ENCODE measurements at regions not wholly inside any gene's neighbourhood (a gene's known extent, or its start where the extent isn't known, plus 50 kb on each side); places are given as distances from the start of the nearest gene placed in this dataset.

GRCh38 chr11:30113326-30113898, 96.6 kb upstream of the KCNA4 start:
- TF ChIP-seq EP300 (IDR thresholded peaks at IDR 0.05) (no peak), POLR2A (IDR thresholded peaks at IDR 0.05) (no peak), CTCF (IDR thresholded peaks at IDR 0.05) (no peak)
